ENCODE measurements at regions not wholly inside any gene's neighbourhood (a gene's known extent, or its start where the extent isn't known, plus 50 kb on each side); places are given as distances from the start of the nearest gene placed in this dataset.

DNA sequence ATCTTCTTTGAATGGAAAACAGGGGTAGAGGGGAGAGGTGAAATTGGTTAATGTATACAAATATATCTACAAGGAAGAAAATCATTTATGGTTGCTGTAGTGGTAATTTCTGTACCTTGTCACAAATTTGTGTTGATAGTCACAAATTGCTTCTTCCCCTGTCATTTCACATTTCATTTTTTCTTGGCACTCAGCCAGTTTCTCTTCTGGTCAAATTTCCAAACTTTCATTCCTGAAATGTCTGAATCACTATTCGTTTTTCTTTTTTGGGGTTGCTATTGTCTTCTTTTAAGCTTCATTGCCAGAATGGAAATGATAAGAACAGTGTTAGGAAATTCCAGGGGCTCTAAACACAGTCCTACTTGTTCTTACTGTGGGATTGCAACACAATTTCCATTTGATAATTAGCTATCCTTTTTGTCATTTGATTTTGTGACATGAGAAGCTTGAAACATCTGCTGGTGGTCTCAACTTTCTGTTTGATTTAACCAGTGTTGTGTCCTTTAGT lies 136.0 kb upstream of the GCFC2 start:
- no peak for TF ChIP-seq POLR2AphosphoS5 (IDR thresholded peaks at IDR 0.05; ENCODE audit: low read depth, low read length)
- TF ChIP-seq, protein P1, sequence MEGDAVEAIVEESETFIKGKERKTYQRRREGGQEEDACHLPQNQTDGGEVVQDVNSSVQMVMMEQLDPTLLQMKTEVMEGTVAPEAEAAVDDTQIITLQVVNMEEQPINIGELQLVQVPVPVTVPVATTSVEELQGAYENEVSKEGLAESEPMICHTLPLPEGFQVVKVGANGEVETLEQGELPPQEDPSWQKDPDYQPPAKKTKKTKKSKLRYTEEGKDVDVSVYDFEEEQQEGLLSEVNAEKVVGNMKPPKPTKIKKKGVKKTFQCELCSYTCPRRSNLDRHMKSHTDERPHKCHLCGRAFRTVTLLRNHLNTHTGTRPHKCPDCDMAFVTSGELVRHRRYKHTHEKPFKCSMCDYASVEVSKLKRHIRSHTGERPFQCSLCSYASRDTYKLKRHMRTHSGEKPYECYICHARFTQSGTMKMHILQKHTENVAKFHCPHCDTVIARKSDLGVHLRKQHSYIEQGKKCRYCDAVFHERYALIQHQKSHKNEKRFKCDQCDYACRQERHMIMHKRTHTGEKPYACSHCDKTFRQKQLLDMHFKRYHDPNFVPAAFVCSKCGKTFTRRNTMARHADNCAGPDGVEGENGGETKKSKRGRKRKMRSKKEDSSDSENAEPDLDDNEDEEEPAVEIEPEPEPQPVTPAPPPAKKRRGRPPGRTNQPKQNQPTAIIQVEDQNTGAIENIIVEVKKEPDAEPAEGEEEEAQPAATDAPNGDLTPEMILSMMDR (IDR thresholded peaks at IDR 0.05), result no peak
- TF ChIP-seq, protein P2, sequence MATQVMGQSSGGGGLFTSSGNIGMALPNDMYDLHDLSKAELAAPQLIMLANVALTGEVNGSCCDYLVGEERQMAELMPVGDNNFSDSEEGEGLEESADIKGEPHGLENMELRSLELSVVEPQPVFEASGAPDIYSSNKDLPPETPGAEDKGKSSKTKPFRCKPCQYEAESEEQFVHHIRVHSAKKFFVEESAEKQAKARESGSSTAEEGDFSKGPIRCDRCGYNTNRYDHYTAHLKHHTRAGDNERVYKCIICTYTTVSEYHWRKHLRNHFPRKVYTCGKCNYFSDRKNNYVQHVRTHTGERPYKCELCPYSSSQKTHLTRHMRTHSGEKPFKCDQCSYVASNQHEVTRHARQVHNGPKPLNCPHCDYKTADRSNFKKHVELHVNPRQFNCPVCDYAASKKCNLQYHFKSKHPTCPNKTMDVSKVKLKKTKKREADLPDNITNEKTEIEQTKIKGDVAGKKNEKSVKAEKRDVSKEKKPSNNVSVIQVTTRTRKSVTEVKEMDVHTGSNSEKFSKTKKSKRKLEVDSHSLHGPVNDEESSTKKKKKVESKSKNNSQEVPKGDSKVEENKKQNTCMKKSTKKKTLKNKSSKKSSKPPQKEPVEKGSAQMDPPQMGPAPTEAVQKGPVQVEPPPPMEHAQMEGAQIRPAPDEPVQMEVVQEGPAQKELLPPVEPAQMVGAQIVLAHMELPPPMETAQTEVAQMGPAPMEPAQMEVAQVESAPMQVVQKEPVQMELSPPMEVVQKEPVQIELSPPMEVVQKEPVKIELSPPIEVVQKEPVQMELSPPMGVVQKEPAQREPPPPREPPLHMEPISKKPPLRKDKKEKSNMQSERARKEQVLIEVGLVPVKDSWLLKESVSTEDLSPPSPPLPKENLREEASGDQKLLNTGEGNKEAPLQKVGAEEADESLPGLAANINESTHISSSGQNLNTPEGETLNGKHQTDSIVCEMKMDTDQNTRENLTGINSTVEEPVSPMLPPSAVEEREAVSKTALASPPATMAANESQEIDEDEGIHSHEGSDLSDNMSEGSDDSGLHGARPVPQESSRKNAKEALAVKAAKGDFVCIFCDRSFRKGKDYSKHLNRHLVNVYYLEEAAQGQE (IDR thresholded peaks at IDR 0.05; ENCODE audit: insufficient read depth in 1 of 2, low read depth in 2 of 2, low read length in 1 of 2), result no peak

Measured in Panc1 (cell line).